ENCODE measurements at regions not wholly inside any gene's neighbourhood (a gene's known extent, or its start where the extent isn't known, plus 50 kb on each side); places are given as distances from the start of the nearest gene placed in this dataset.

GRCh38 chr2:196362973-196363549, 191.7 kb upstream of the STK17B start:
- DNase-seq: no peak

DNA sequence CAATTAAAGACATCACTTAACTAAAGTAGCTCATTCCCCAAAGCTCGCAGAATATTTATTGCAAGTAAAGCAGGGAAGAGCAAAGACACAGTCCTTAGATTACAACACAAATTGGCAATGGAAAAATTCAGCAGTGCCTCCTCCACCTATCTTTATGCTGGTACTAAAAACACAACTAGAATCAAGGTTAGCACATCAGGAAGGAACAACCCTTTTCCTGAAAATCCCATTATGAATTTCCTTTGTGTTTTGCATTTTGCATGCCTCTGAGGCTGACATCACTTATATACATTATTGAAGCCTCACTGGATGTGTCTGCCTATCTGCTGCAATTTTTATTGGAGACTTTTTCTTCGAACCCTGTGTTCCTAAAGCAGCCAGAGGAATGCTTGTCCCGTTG, 193.8 kb upstream of the STK17B start:
- DNase-seq: no peak

- no peak for DNase-seq
Observed at GRCh38 chr2:196365923-196366322, 194.5 kb upstream of the STK17B start.

- DNase-seq: no peak
Observed at GRCh38 chr2:196367633-196368032, 196.3 kb upstream of the STK17B start.

DNA sequence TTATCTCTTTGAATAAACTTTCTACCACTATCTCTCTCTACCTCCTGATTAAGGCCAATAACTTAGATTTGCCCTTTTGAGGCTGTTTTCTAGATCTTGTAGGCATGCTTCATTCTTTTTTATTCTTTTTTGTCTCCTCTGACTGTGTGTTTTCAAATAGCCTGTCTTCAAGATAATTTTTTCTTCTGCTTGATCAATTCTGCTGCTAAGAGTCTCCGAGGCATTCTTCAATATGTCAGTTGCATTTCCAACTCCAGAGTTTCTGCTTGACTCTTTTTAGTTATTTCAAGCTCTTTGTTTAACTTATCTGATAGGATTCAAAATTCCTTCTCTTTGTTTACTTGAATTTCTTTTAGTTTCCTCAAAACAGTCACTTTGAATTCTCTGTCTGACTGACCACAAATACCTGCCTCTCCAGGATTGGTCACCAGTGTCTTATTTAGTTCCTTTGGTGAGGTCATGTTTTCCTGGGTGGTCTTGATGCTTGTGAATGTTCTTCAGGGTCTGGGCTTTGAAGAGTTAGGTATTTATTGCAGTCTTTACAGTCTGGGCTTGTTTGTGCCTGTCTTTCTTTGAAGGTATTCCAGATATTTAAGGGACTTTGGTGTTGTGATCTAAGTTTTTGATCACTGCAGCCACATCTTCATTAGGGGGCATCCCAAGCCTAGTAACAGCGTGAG, 197.3 kb upstream of the STK17B start:
- DNase-seq: no peak

GRCh38 chr2:196369967-196370366, 198.6 kb upstream of the STK17B start:
- no peak for DNase-seq

GRCh38 chr2:196370381-196370780, 199.0 kb upstream of the STK17B start:
- no peak for DNase-seq

GRCh38 chr2:196372276-196372809, 201.0 kb upstream of the STK17B start:
- no peak for DNase-seq

DNA sequence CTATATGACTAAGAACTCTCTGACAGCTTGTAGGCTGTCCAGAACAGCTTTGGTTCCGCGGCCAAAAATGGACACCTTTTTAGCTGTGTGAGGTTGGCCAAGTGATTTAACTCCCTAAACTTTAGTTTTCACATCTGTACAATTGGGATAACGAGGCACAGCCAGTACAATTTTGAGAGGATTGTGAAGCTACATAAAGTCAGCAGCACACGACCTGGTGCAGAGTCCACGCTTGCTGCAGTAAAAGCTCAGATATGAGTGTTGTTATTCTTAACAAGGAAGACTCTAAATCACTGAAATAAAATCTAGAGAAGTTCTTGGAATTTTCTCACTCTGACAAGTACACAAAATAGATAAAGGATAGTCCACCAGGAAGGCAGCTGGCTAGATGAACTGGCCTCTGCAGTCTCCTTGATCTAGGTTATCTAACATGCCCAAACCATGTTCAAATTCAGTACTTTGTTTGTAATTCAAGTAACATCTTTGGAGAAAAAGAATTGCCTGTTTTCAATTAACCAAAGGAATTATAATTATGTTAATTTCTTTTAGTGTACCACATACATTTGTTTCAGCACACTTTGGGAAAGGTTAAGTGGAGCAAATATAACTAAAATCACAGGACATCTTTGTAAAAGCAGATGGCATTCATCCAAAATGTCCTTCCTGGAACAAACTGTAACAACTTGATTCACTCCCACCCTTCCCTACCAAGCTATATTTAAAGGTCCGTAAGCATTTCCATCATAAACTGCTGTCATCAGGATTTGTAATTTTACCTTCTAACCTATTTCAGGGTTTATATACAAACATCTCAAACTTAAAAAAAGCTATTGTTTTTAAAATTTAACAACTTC, 201.7 kb upstream of the STK17B start:
- DNase-seq: no peak

DNA sequence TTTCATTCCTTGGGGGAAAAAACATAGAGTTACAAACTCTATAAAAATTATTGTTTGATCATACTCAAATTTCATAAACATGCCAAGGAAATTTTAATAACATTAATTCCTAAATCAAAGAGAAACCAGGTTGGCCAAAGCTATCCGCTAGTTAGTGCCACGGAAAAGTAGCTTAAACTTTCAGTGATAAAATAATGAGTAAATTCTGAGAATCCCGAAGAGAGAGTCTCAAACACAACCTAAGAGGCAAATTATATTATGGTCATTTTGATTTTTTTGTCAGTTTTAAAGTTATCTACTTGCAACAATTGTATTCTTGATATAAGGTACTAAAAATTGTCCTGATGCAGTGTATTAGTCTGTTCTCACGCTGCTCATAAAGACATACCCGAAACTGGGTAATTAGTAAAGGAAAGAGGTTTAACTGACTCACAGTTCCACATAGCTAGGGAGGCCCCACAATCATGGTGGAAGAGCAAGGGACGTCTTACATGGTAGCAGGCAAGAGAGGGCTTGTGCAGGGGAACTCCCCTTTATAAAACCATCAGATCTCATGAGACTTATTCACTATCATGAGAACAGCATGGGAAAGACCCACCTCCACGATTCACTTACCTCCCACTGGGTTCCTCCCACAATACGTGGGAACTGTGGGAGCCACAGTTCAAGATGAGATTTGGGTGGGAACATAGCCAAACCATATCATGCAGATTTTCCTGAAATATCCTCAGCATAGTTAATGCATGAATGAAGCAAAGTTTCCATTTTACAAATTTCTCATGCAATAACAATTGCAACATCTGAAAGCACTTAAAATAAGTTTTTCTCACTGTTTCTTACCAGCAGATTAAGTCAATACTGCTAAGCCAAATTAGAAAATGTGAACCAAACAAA, 205.9 kb upstream of the STK17B start:
- peak; percentile 71 for DNase-seq

GRCh38 chr2:196379600-196379999, 208.2 kb upstream of the STK17B start:
- no peak for DNase-seq

- no peak for DNase-seq
Observed at GRCh38 chr2:196380098-196380497, 208.7 kb upstream of the STK17B start.

- DNase-seq: no peak
Observed at GRCh38 chr2:196380575-196380974, 209.2 kb upstream of the STK17B start.

GRCh38 chr2:196381464-196381863, 210.1 kb upstream of the STK17B start:
- no peak for DNase-seq

- DNase-seq: no peak
Observed at GRCh38 chr2:196383799-196384198, 212.4 kb upstream of the STK17B start.

DNA sequence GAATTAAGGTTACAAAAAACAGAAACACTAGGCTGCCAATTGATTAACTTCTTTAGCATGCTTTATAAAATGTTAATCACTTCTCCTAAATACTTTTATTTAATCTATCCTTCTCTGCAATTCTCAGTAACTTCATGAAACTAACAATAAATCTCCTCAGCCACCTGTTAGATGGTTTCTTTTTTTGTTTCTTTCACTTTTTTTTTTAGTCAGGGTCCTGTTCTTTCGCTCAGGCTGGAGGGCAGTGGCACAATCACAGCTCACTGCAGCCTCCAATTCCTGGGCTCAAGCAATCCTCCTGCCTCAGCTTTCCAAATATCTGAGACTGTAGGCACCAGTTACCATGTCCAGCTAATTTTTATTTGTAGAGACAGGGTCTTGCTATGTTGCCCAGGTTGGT, 213.4 kb upstream of the STK17B start:
- no peak for DNase-seq

- DNase-seq: peak; percentile 49
Observed at GRCh38 chr2:196389670-196390069, 218.3 kb upstream of the STK17B start.

DNA sequence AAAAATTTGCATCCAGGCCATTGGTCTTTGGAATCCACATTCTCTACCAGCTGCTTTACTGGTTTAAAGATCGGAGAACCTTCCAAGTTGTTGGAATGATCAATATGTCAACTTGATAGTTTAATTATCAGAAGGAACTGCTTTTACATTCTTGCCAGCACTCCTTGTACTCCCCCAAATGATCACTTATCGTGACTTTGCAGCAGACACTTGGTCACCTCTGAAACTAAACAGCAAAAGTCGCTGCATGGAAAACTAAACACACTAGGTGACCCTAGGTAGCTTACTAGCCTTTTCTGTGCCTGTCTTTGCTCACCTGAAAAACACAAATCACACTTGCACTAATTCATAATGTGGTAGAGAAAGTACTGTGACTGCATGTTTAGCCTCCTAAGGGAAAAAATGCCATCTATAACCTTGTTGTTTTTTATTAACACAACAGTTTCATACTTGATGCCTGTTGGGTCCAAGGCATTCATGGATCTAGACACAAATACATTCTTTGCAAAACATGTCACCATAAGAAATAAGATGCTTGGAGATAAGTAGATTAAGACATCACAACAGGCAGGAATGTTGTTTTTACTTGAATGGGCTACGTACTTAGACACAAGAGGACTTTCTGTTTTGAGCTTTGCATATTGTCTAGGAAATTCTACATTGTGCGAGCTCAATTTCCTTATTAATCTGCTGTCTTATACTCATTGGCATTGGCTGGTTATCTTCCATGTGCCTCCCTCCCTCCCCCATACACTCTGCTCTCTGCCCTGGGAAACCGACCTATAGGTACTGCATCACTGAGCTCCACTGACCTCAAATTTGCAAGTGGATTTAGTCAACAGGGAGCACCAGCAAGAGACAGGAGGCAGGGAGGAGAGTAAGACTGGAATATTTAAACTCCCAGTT, 219.1 kb upstream of the STK17B start:
- DNase-seq: peak; percentile 31

- DNase-seq: no peak
Observed at GRCh38 chr2:196391149-196391479, 219.7 kb upstream of the STK17B start.

DNA sequence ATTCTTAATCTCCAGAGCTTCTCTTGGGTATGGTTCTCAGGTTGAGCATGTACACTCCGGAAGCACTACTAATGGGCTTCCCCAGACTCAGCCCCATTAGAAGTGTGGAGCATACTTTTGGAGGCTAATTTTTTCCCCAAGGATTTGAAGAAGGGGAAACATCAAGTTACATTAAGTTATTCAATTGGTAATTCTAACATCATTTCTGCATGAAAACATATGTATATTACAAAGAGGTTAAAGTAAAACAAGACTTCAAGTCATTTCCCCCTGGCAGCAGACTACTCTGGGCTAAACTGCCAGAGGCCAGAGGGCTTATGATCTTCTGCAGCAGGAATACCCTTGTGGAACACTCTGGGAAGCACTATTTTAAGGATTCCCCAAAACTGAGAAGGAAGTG, 227.7 kb upstream of the STK17B start:
- DNase-seq: peak; percentile 35

Measured in fibroblast of skin of right quadriceps (primary cell).